Hepatocyte (in vitro differentiated cells): ENCODE measurements at regions not wholly inside any gene's neighbourhood (a gene's known extent, or its start where the extent isn't known, plus 50 kb on each side); places are given as distances from the start of the nearest gene placed in this dataset.

Source experiments
- DNase-seq: peaks from one replicate; pipeline ENCODE4 v3.0.0-alpha.2; 2016; ENCODE audit warnings: low spot score
- H2AFZ ChIP-seq: fragments of 200-600 bp; sonication (generic); 2 replicates; pipeline ENCODE4 v1.6.0; 2016; ENCODE audit warnings: antibody characterized with exemption, mild to moderate bottlenecking
- H3K27ac ChIP-seq: fragments of 200-600 bp; sonication (generic); 2 replicates; pipeline ENCODE4 v1.5.1; 2016; ENCODE audit warnings: mild to moderate bottlenecking
- H3K27me3 ChIP-seq: fragments of 200-600 bp; sonication (generic); 2 replicates; pipeline ENCODE4 v1.6.1; 2016
- H3K36me3 ChIP-seq: fragments of 200-600 bp; sonication (generic); replicated peaks from 2 replicates; pipeline ENCODE4 v1.5.1; 2016; ENCODE audit warnings: low read depth; ENCODE audit not compliant: insufficient read depth
- H3K4me1 ChIP-seq: fragments of 200-600 bp; sonication (generic); 2 replicates; pipeline ENCODE4 v1.5.1; 2016; ENCODE audit warnings: mild to moderate bottlenecking, moderate library complexity; ENCODE audit not compliant: insufficient read depth
- H3K4me2 ChIP-seq: fragments of 200-600 bp; sonication (generic); 2 replicates; pipeline ENCODE4 v1.6.0; 2016
- H3K4me3 ChIP-seq: fragments of 200-600 bp; sonication (generic); 2 replicates; pipeline ENCODE4 v1.5.1; 2016; ENCODE audit warnings: mild to moderate bottlenecking
- H3K79me2 ChIP-seq: fragments of 200-600 bp; sonication (generic); 2 replicates; pipeline ENCODE4 v1.6.0; 2017; ENCODE audit warnings: mild to moderate bottlenecking
- H3K9me2 ChIP-seq: fragments of 200-600 bp; sonication (generic); replicated peaks from 2 replicates; pipeline ENCODE4 v1.6.0; 2017; ENCODE audit warnings: mild to moderate bottlenecking; ENCODE audit not compliant: insufficient read depth
- H3K9me3 ChIP-seq: fragments of 200-600 bp; sonication (generic); 2 replicates; pipeline ENCODE4 v1.5.1; 2016; ENCODE audit warnings: low read depth, mild to moderate bottlenecking
- H4K20me1 ChIP-seq: fragments of 200-600 bp; sonication (generic); 2 replicates; pipeline ENCODE4 v1.6.0; 2016; ENCODE audit warnings: mild to moderate bottlenecking; ENCODE audit not compliant: insufficient read depth, poor library complexity, severe bottlenecking
- EZH2 ChIP-seq: fragments of 200-600 bp; sonication (generic); IDR thresholded peaks from 2 replicates; pipeline ENCODE4 v1.6.1; 2016; ENCODE audit warnings: antibody characterized with exemption, mild to moderate bottlenecking, borderline replicate concordance
- EZH2phosphoT487 ChIP-seq: fragments of 200-600 bp; sonication (generic); IDR thresholded peaks from one replicate; pipeline ENCODE4 v1.6.1; 2018; ENCODE audit warnings: antibody characterized with exemption, mild to moderate bottlenecking, low read depth, moderate library complexity; ENCODE audit not compliant: unreplicated experiment, severe bottlenecking
- WGBS: methylation state at CpG from one replicate; pipeline ENCODE4 v1.1.6; 2016; ENCODE audit warnings: low lambda C conversion rate; ENCODE audit errors: missing lambda C conversion rate; 5-methylcytosine and 5-hydroxymethylcytosine counted together
- TF ChIP-seq, protein P1 (sequence below): fragments of 200-600 bp; sonication (generic); IDR thresholded peaks from 2 replicates; pipeline ENCODE4 v1.5.1; 2016; ENCODE audit warnings: antibody characterized with exemption, mild to moderate bottlenecking; ENCODE audit not compliant: poor library complexity

DNA sequence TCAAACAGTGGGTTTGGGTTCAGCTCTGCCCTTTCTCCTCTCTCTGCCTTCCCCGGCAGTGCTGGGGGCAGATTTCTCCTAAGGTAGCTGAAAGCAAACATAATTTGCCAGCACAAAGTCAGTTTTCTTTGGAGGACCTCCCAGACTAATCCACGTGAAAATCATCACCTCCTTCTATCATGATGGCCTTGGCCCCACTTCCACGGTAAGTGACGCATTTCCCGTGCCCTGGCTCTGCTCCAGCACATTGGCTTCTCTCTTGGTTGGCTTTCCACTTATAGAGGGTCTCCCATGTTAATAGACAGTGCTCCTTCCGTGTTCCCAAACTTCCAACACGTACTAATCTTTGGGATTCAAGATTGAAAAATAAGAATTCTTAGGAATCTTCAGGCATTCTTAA is 74.1 kb upstream of the TRIO start:
- Histone ChIP-seq H3K4me3 (no peak overlapping the region), H3K79me2 (no peaks in the 10 kb centered on the region), H3K27ac (no peak overlapping the region), H3K9me2 (no peaks in the 10 kb centered on the region), H4K20me1 (no peaks in the 10 kb centered on the region), H3K36me3 (no peaks in the 10 kb centered on the region), H3K27me3 (no peaks in the 10 kb centered on the region), H3K9me3 (no peaks in the 10 kb centered on the region), H3K4me2 (no peak overlapping the region), H3K4me1 (no peaks in the 10 kb centered on the region), H2AFZ (no peak overlapping the region)
- 90% methylated on average over 7 of the region's 7 CpGs for WGBS
- TF ChIP-seq EZH2phosphoT487 (no peak), EZH2 (no peak)
- TF ChIP-seq, protein P1, sequence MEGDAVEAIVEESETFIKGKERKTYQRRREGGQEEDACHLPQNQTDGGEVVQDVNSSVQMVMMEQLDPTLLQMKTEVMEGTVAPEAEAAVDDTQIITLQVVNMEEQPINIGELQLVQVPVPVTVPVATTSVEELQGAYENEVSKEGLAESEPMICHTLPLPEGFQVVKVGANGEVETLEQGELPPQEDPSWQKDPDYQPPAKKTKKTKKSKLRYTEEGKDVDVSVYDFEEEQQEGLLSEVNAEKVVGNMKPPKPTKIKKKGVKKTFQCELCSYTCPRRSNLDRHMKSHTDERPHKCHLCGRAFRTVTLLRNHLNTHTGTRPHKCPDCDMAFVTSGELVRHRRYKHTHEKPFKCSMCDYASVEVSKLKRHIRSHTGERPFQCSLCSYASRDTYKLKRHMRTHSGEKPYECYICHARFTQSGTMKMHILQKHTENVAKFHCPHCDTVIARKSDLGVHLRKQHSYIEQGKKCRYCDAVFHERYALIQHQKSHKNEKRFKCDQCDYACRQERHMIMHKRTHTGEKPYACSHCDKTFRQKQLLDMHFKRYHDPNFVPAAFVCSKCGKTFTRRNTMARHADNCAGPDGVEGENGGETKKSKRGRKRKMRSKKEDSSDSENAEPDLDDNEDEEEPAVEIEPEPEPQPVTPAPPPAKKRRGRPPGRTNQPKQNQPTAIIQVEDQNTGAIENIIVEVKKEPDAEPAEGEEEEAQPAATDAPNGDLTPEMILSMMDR, result no peak
- DNase-seq, result no peak

DNA sequence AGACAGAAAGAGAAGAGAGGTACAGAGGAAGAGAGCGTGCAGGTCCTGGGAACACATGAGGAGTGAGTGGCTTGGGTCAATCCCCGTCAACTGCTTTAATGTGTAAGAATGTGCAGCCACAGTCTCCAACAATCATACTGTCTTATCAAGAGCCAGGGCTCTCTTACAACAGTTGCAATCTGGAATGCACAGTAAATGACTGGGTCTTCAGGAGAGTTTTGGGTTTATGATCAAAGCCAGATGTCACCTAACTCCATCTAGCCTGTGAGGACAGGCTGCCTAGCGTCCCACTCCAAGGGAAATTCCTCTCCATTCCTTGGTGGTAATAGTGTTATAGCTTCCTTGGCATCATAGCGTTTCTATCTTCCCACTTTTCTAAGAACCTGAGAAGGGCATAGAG is 75.0 kb upstream of the TRIO start:
- Histone ChIP-seq H3K36me3 (no peaks in the 10 kb centered on the region), H3K4me2 (no peak overlapping the region), H4K20me1 (no peaks in the 10 kb centered on the region), H2AFZ (no peak overlapping the region), H3K9me2 (no peaks in the 10 kb centered on the region), H3K27ac (no peak overlapping the region), H3K9me3 (no peaks in the 10 kb centered on the region), H3K27me3 (no peaks in the 10 kb centered on the region), H3K79me2 (no peaks in the 10 kb centered on the region), H3K4me3 (no peak overlapping the region), H3K4me1 (no peaks in the 10 kb centered on the region)
- DNase-seq, result no peak
- WGBS, result 75% methylated on average over 4 of the region's 4 CpGs
- TF ChIP-seq EZH2, result no peak
- TF ChIP-seq EZH2phosphoT487, result no peak

DNA sequence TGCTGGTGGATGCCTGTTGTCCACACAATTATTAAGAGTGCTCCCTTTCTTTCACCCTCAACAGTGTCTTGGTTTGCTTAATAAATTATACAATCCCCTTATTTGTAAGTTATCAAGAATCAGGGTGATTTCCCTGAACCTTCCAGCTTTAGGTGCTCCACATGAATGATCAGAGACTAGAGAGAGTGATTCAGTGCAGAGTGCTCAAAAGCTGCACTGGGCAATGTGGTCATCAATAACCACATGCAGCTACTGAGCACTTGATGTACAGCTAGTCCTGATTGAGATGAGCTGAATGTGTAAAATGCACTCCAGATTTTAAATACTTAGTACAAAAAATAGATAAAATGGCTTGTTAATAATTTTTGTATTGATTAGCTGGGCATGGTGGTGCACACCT is 76.8 kb upstream of the TRIO start:
- Histone ChIP-seq H3K79me2 (no peaks in the 10 kb centered on the region), H3K9me2 (no peaks in the 10 kb centered on the region), H3K4me3 (no peak overlapping the region), H3K27me3 (no peaks in the 10 kb centered on the region), H3K4me2 (no peak overlapping the region), H3K36me3 (no peaks in the 10 kb centered on the region), H3K4me1 (no peaks in the 10 kb centered on the region), H4K20me1 (no peaks in the 10 kb centered on the region), H2AFZ (no peak overlapping the region), H3K27ac (no peak overlapping the region), H3K9me3 (no peaks in the 10 kb centered on the region)
- no peak for TF ChIP-seq EZH2phosphoT487
- TF ChIP-seq, protein P1, result no peak
- DNase-seq, result no peak

DNA sequence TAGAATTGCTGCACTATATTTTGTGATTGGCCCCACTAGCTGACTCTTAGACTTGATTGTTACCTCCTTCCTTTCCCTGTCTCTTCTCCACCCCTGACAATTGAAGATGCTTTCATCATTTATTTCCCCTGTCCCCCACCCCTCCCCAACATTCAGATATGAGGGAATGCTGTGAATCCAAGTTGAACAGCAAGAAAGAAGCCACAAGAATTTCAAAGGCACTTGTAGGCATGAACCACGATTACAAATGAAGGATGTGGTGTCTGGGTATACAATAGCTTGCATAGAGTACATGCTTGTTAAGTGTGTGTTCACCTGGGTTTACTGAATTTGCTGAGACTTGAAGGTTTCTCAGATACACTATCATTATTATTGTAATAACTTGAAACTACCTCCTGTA is 78.3 kb upstream of the TRIO start:
- H3K4me1 ChIP-seq, result no peaks in the 10 kb centered on the region

More for the DNA sequence above, 78.3 kb upstream of the TRIO start:
- H3K79me2 ChIP-seq, result no peaks in the 10 kb centered on the region
- no peaks in the 10 kb centered on the region for H3K36me3 ChIP-seq
- H2AFZ ChIP-seq, result no peak overlapping the region
- H3K4me2 ChIP-seq, result no peak overlapping the region
- no peaks in the 10 kb centered on the region for H3K9me2 ChIP-seq
- no peak overlapping the region for H3K27ac ChIP-seq
- no peak overlapping the region for H3K4me3 ChIP-seq
- TF ChIP-seq EZH2phosphoT487 (no peak), EZH2 (no peak)
- TF ChIP-seq, protein P1, result no peak
- no peaks in the 10 kb centered on the region for H3K27me3 ChIP-seq
- H4K20me1 ChIP-seq, result no peaks in the 10 kb centered on the region
- DNase-seq, result no peak
- H3K9me3 ChIP-seq, result no peaks in the 10 kb centered on the region
- 64% methylated on average over 1 of the region's 1 CpG for WGBS
